HT1080 (cell line): ENCODE measurements at regions not wholly inside any gene's neighbourhood (a gene's known extent, or its start where the extent isn't known, plus 50 kb on each side); places are given as distances from the start of the nearest gene placed in this dataset.
"Not testable (repeated sequence)": the region's sequence is repeated elsewhere in the genome, so short reads cannot be mapped to it uniquely, and the experiment has no call there.

Experiments
- DNase-seq: peaks from one replicate; pipeline ENCODE4 v3.0.0-alpha.2; 2015; ENCODE audit warnings: low read depth

GRCh38 chr2:56021136-56021474 lies 97.5 kb upstream of the EFEMP1 start:
- no peak for DNase-seq

GRCh38 chr2:56021579-56021978 lies 98.0 kb upstream of the EFEMP1 start:
- no peak for DNase-seq

GRCh38 chr2:56025469-56026193 lies 102.0 kb upstream of the EFEMP1 start:
- DNase-seq: no peak

GRCh38 chr2:56026828-56027227 lies 103.2 kb upstream of the EFEMP1 start:
- no peak for DNase-seq

- no peak for DNase-seq
These were observed 106.5 kb upstream of the EFEMP1 start for GRCh38 chr2:56030062-56030461.

- no peak for DNase-seq
These were observed 107.3 kb upstream of the EFEMP1 start for GRCh38 chr2:56030901-56031300.

- no peak for DNase-seq
These were observed 110.7 kb upstream of the EFEMP1 start for GRCh38 chr2:56034258-56034657.

- DNase-seq: no peak
These were observed 116.6 kb upstream of the EFEMP1 start for GRCh38 chr2:56040189-56040588.

GRCh38 chr2:56040834-56041233 lies 117.3 kb upstream of the EFEMP1 start:
- peak; percentile 2 for DNase-seq

- DNase-seq: no peak
These were observed 123.6 kb upstream of the EFEMP1 start for GRCh38 chr2:56047136-56047535.

- DNase-seq: no peak
These were observed 125.8 kb upstream of the EFEMP1 start for GRCh38 chr2:56049233-56049845.

GRCh38 chr2:56053679-56054078 lies 130.1 kb upstream of the EFEMP1 start:
- DNase-seq: no peak

- DNase-seq: no peak
These were observed 128.4 kb upstream of the CCDC85A start for GRCh38 chr2:56055405-56055804.

- not testable (repeated sequence) for DNase-seq
These were observed 122.5 kb upstream of the CCDC85A start for GRCh38 chr2:56061327-56061726.

- DNase-seq: no peak
These were observed 115.0 kb upstream of the CCDC85A start for GRCh38 chr2:56068746-56069145.

GRCh38 chr2:56077359-56077915 lies 106.4 kb upstream of the CCDC85A start:
- DNase-seq: peak; percentile 22

GRCh38 chr2:56082665-56083064 lies 101.1 kb upstream of the CCDC85A start:
- DNase-seq: no peak

- DNase-seq: peak; percentile 30
These were observed 99.5 kb upstream of the CCDC85A start for GRCh38 chr2:56084111-56084901.

- no peak for DNase-seq
These were observed 97.5 kb upstream of the CCDC85A start for GRCh38 chr2:56086336-56086735.

GRCh38 chr2:56088411-56088810 lies 95.4 kb upstream of the CCDC85A start:
- no peak for DNase-seq

GRCh38 chr2:56089931-56090330 lies 93.9 kb upstream of the CCDC85A start:
- no peak for DNase-seq

GRCh38 chr2:56099963-56100362 lies 83.8 kb upstream of the CCDC85A start:
- DNase-seq: no peak
